RWPE2 (cell line): ENCODE measurements at regions not wholly inside any gene's neighbourhood (a gene's known extent, or its start where the extent isn't known, plus 50 kb on each side); places are given as distances from the start of the nearest gene placed in this dataset.

Experiments used
- ATAC-seq: fragments of 200-7000 bp; cut with Tn5 transposase; 3 replicates; pipeline ENCODE4 v1.9.1; 2021; ENCODE audit warnings: low read depth
- DNase-seq: peaks from one replicate; pipeline ENCODE4 v3.0.0-alpha.2; 2020; ENCODE audit warnings: low spot score
- H3K27ac ChIP-seq: fragments of 450-650 bp; 2 replicates; pipeline ENCODE4 v1.5.1; 2017; ENCODE audit warnings: mild to moderate bottlenecking; ENCODE audit not compliant: poor library complexity, severe bottlenecking
- H3K27me3 ChIP-seq: fragments of 250-450 bp; sonication (Bioruptor Pico); 2 replicates; pipeline ENCODE4 v1.5.1; 2021; ENCODE audit warnings: mild to moderate bottlenecking, moderate library complexity; ENCODE audit not compliant: insufficient read depth, poor library complexity, severe bottlenecking
- H3K36me3 ChIP-seq: fragments of 250-450 bp; sonication (Bioruptor Pico); 2 replicates; pipeline ENCODE4 v1.5.1; 2020; ENCODE audit warnings: low read depth, mild to moderate bottlenecking, moderate library complexity
- H3K4me1 ChIP-seq: fragments of 250-450 bp; sonication (Bioruptor Pico); 2 replicates; pipeline ENCODE4 v1.5.1; 2021; ENCODE audit warnings: mild to moderate bottlenecking, moderate library complexity; ENCODE audit not compliant: insufficient read depth, poor library complexity, severe bottlenecking
- H3K4me3 ChIP-seq: fragments of 250-450 bp; sonication (Bioruptor Pico); 2 replicates; pipeline ENCODE4 v1.5.1; 2021; ENCODE audit warnings: mild to moderate bottlenecking, moderate library complexity; ENCODE audit not compliant: severe bottlenecking
- H3K9me3 ChIP-seq: fragments of 250-450 bp; sonication (Bioruptor Pico); 2 replicates; pipeline ENCODE4 v1.5.1; 2021; ENCODE audit warnings: mild to moderate bottlenecking, moderate library complexity; ENCODE audit not compliant: severe bottlenecking
- CTCF ChIP-seq: fragments of 450-650 bp; IDR thresholded peaks from one replicate; pipeline ENCODE4 v1.5.1; 2017; ENCODE audit warnings: mild to moderate bottlenecking, moderate library complexity; ENCODE audit not compliant: poor library complexity, severe bottlenecking

- no peak for TF ChIP-seq CTCF
- Histone ChIP-seq H3K4me3 (no peak overlapping the region), H3K27ac (no peak overlapping the region), H3K36me3 (no peaks in the 10 kb centered on the region), H3K4me1 (peaks cover 18% of the 10 kb centered on the region), H3K27me3 (no peaks in the 10 kb centered on the region), H3K9me3 (no peaks in the 10 kb centered on the region)
- DNase-seq (no peak), ATAC-seq (no peak)
Measured at GRCh38 chr10:124156524-124157260, 63.3 kb upstream of the CHST15 start.

GRCh38 chr10:124155781-124156435 lies 62.5 kb upstream of the CHST15 start:
- TF ChIP-seq CTCF: no peak
- Histone ChIP-seq H3K36me3 (no peaks in the 10 kb centered on the region), H3K27me3 (no peaks in the 10 kb centered on the region), H3K4me3 (no peak overlapping the region), H3K4me1 (peaks cover 18% of the 10 kb centered on the region), H3K27ac (no peak overlapping the region), H3K9me3 (no peaks in the 10 kb centered on the region)
- DNase-seq (no peak), ATAC-seq (no peak)

- DNase-seq (peak; percentile 94), ATAC-seq (peak; percentile 87)
- no peak overlapping the region for H3K4me3 ChIP-seq
- H3K27me3 ChIP-seq: no peaks in the 10 kb centered on the region
- H3K27ac ChIP-seq: peak overlapping the region; percentile 96
- no peaks in the 10 kb centered on the region for H3K9me3 ChIP-seq
- peaks cover 18% of the 10 kb centered on the region for H3K4me1 ChIP-seq
- TF ChIP-seq CTCF: no peak
- no peaks in the 10 kb centered on the region for H3K36me3 ChIP-seq
Measured at GRCh38 chr10:124153023-124153826, 59.8 kb upstream of the CHST15 start.

GRCh38 chr10:124152139-124153022 lies 59.0 kb upstream of the CHST15 start:
- H3K4me1 ChIP-seq: peaks cover 18% of the 10 kb centered on the region
- no peak overlapping the region for H3K4me3 ChIP-seq
- no peaks in the 10 kb centered on the region for H3K9me3 ChIP-seq
- H3K27ac ChIP-seq: peak overlapping the region; percentile 96
- DNase-seq (peak; percentile 82), ATAC-seq (peak; percentile 79)
- no peaks in the 10 kb centered on the region for H3K36me3 ChIP-seq
- no peak for TF ChIP-seq CTCF
- no peaks in the 10 kb centered on the region for H3K27me3 ChIP-seq
